Esophagus muscularis mucosa (tissue), 4 donors: ENCODE measurements at regions not wholly inside any gene's neighbourhood (a gene's known extent, or its start where the extent isn't known, plus 50 kb on each side); places are given as distances from the start of the nearest gene placed in this dataset.

ENCODE experiments used
- CTCF ChIP-seq, 3 experiments: fragments of 200-600 bp in 2 of 3; fragments of 450-650 bp in 1 of 3; sonication (generic) in 2 of 3; IDR thresholded peaks; one replicate each; pipeline ENCODE4 v1.5.1; 2017 to 2019; ENCODE audit warnings: antibody characterized with exemption in 3 of 3, mild to moderate bottlenecking in 2 of 3, moderate library complexity in 1 of 3
- EP300 ChIP-seq: sonication (generic); formaldehyde crosslinking; IDR thresholded peaks from one replicate; pipeline ENCODE4 v1.6.1; 2017; ENCODE audit warnings: antibody characterized with exemption
- POLR2A ChIP-seq: fragments of 450-650 bp; IDR thresholded peaks from one replicate; pipeline ENCODE4 v1.6.1; 2017; ENCODE audit warnings: antibody characterized with exemption, moderate library complexity, mild to moderate bottlenecking, low read depth
- POLR2AphosphoS5 ChIP-seq, 2 donors: sonication (generic); formaldehyde crosslinking; IDR thresholded peaks; one replicate each; pipeline ENCODE4 v1.6.1; 2017; ENCODE audit warnings: antibody characterized with exemption in 2 of 2

DNA sequence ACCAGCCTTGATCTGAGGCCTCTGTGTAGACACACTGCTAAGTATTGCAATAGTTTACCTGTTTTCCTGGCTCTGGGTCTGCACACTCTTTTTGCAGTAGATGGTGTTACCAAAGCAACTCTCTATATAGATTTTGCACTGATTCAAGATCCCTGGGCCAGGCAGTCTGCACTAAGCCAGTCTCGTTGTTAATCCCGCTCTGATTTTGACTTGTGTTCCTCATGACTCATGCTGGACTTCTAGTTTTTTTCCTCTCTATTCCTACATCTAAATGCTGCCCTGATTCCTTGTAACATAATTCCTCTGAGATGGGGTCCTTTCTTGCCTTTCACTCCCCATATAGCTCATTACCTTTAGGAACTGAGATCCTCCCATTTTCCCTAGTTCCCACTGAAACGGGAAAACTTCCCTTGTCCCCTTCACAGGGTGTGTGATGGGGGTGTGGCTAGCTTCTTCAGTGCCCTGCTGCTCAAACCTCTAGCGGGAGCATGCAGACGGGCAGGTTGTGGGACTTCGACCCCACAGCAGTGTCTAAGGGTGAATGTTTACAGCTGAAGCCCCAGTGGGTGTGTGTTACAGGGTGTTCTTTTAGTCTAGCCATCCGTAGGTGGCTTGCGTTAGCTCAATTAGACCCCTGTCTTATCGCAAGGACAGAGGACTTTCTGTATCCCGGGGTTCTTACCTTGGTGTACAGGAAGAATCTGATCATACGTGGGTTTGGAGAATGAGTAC, 106.5 kb upstream of the RAB3GAP2 start:
- TF ChIP-seq CTCF (IDR thresholded peaks at IDR 0.05): no peak
- TF ChIP-seq POLR2AphosphoS5 (IDR thresholded peaks at IDR 0.05): no peak
- no peak for TF ChIP-seq EP300
- TF ChIP-seq POLR2A: no peak
